ENCODE measurements at regions not wholly inside any gene's neighbourhood (a gene's known extent, or its start where the extent isn't known, plus 50 kb on each side); places are given as distances from the start of the nearest gene placed in this dataset.
"Not testable (repeated sequence)": the region's sequence is repeated elsewhere in the genome, so short reads cannot be mapped to it uniquely, and the experiment has no call there.

GRCh38 chr13:69094485-69094884 lies 1013.1 kb upstream of the ATXN8OS start:
- no peak for DNase-seq (ENCODE audit: low spot score)

GRCh38 chr13:69092615-69093322 lies 1014.9 kb upstream of the ATXN8OS start:
- no peak for DNase-seq (ENCODE audit: low spot score)

- DNase-seq (ENCODE audit: low spot score) = no peak
Observed at GRCh38 chr13:69077267-69077666, 1030.4 kb upstream of the ATXN8OS start.

- no peak for DNase-seq (ENCODE audit: low spot score)
Observed at GRCh38 chr13:69069554-69070133, 1038.0 kb upstream of the ATXN8OS start.

- no peak for DNase-seq (ENCODE audit: low spot score)
Observed at GRCh38 chr13:69050696-69051095, 1056.9 kb upstream of the ATXN8OS start.

- no peak for DNase-seq (ENCODE audit: low spot score)
Observed at GRCh38 chr13:69044629-69045028, 1063.0 kb upstream of the ATXN8OS start.

GRCh38 chr13:69040898-69041297 lies 1066.7 kb upstream of the ATXN8OS start:
- no peak for DNase-seq (ENCODE audit: low spot score)

- no peak for DNase-seq (ENCODE audit: low spot score)
Observed at GRCh38 chr13:69035771-69036170, 1071.9 kb upstream of the ATXN8OS start.

- no peak for DNase-seq (ENCODE audit: low spot score)
Observed at GRCh38 chr13:69028936-69029335, 1078.7 kb upstream of the ATXN8OS start.

- DNase-seq (ENCODE audit: low spot score) = no peak
Observed at GRCh38 chr13:69020120-69020519, 1087.5 kb upstream of the ATXN8OS start.

- not testable (repeated sequence) for DNase-seq (ENCODE audit: low spot score)
Observed at GRCh38 chr13:69018173-69018572, 1089.5 kb upstream of the ATXN8OS start.

GRCh38 chr13:69010789-69011188 lies 1096.8 kb upstream of the ATXN8OS start:
- DNase-seq (ENCODE audit: low spot score) = no peak

GRCh38 chr13:69008499-69008898 lies 1099.1 kb upstream of the ATXN8OS start:
- DNase-seq (ENCODE audit: low spot score) = no peak

GRCh38 chr13:68998056-68998455 lies 1109.6 kb upstream of the ATXN8OS start:
- DNase-seq (ENCODE audit: low spot score) = no peak

GRCh38 chr13:68996668-68997025 lies 1111.0 kb upstream of the ATXN8OS start:
- no peak for DNase-seq (ENCODE audit: low spot score)

- no peak for DNase-seq (ENCODE audit: low spot score)
Observed at GRCh38 chr13:68995972-68996667, 1111.5 kb upstream of the ATXN8OS start.

- DNase-seq (ENCODE audit: low spot score) = no peak
Observed at GRCh38 chr13:68993154-68993553, 1114.5 kb upstream of the ATXN8OS start.

GRCh38 chr13:68988176-68988575 lies 1119.5 kb upstream of the ATXN8OS start:
- DNase-seq (ENCODE audit: low spot score) = no peak

GRCh38 chr13:68987585-68987984 lies 1120.0 kb upstream of the ATXN8OS start:
- no peak for DNase-seq (ENCODE audit: low spot score)

- no peak for DNase-seq (ENCODE audit: low spot score)
Observed at GRCh38 chr13:68984688-68985319, 1122.8 kb upstream of the ATXN8OS start.

GRCh38 chr13:68982961-68983619 lies 1124.5 kb upstream of the ATXN8OS start:
- DNase-seq (ENCODE audit: low spot score) = no peak

- no peak for DNase-seq (ENCODE audit: low spot score)
Observed at GRCh38 chr13:68976287-68976686, 1131.3 kb upstream of the ATXN8OS start.
